ENCODE measurements at regions not wholly inside any gene's neighbourhood (a gene's known extent, or its start where the extent isn't known, plus 50 kb on each side); places are given as distances from the start of the nearest gene placed in this dataset.

GRCh38 chr5:175595905-175596304 lies 62.0 kb upstream of the HRH2 start:
- TF ChIP-seq POLR2A (IDR thresholded peaks at IDR 0.05; ENCODE audit: low read depth, low read length): no peak
- TF ChIP-seq, protein P1, sequence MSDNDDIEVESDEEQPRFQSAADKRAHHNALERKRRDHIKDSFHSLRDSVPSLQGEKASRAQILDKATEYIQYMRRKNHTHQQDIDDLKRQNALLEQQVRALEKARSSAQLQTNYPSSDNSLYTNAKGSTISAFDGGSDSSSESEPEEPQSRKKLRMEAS (IDR thresholded peaks at IDR 0.05; ENCODE audit: insufficient read depth, insufficient read length): no peak
- TF ChIP-seq CTCF (IDR thresholded peaks at IDR 0.05; ENCODE audit: extremely low read depth in 1 of 2, insufficient read depth in 1 of 2, low read depth in 1 of 2, low read length in 2 of 2): no peak
- no peak for TF ChIP-seq EZH2 (IDR thresholded peaks at IDR 0.05; ENCODE audit: borderline replicate concordance, low read depth, low read length, severe bottlenecking)
- TF ChIP-seq FOS (IDR thresholded peaks at IDR 0.05; ENCODE audit: borderline replicate concordance, insufficient read depth, low read length): no peak
- no peak for TF ChIP-seq POLR2AphosphoS5 (IDR thresholded peaks at IDR 0.05; ENCODE audit: insufficient read depth, low read depth, low read length)
- no peak for TF ChIP-seq MYC (IDR thresholded peaks at IDR 0.05; ENCODE audit: low read depth, low read length)
- TF ChIP-seq JUN (IDR thresholded peaks at IDR 0.05; ENCODE audit: borderline replicate concordance, insufficient read depth, insufficient read length, low read depth): no peak

Data from endothelial cell of umbilical vein (primary cell).